ENCODE measurements at regions not wholly inside any gene's neighbourhood (a gene's known extent, or its start where the extent isn't known, plus 50 kb on each side); places are given as distances from the start of the nearest gene placed in this dataset.
A peak's percentile ranks its signal among the peaks of the same experiment; 100 is the strongest.

DNA sequence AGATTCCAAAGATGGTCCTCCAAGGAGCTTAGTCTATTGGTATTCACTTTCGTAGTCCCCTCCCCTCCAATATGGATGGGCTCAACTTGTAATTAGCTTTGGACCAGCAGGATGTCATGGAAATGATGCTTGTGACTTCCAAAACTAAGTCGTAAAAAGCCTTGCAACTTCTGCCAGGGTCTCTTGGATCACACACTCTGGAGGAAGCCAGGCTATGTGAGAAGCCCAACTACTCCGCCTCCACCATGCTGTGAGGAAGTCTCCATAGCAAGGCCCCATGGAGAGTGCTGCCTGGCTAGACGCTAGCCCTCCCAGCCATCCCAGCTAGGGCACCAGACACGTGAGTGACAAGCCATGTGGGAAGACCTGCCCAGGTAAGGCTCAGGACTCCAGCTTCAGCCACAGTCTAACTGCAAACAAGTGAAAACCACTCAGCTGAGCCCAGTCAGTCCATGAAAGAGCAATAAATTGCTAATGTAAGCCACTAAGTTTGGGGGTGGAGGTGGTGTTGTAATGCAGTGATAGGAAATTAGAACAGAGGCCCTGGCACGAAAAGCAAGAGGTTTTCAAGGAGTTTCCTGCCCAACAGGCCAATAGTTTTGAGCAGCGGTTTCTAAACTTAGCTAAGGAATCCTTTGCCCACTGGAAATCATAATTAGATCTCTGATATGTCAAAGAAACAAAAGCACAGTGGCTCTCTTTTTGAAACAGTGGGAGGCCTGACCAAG lies 77.5 kb upstream of the GLI2 start:
- DNase-seq (ENCODE audit: low spot score) = no peak

DNA sequence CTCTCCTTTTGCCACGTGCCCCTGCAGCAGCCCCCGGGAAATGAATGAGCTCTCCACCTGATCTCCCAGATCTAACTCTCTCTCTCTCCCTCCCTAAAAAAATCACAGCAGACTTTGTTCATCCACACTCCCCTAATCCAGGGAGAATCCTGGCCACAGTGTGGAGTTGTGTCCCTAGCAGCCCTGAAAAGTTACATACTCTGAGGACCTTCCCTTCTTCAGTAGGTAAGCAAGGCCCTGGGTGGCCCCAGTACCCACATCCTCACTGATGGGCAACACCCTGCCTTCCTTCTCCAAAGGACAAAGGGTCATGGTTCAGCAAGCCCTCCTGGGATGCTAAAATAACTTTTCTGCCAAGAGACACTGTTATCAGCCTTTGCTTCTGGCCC lies 76.9 kb upstream of the GLI2 start:
- DNase-seq (ENCODE audit: low spot score) = no peak

GRCh38 chr2:120659275-120659977 lies 76.2 kb upstream of the GLI2 start:
- no peak for DNase-seq (ENCODE audit: low spot score)

DNA sequence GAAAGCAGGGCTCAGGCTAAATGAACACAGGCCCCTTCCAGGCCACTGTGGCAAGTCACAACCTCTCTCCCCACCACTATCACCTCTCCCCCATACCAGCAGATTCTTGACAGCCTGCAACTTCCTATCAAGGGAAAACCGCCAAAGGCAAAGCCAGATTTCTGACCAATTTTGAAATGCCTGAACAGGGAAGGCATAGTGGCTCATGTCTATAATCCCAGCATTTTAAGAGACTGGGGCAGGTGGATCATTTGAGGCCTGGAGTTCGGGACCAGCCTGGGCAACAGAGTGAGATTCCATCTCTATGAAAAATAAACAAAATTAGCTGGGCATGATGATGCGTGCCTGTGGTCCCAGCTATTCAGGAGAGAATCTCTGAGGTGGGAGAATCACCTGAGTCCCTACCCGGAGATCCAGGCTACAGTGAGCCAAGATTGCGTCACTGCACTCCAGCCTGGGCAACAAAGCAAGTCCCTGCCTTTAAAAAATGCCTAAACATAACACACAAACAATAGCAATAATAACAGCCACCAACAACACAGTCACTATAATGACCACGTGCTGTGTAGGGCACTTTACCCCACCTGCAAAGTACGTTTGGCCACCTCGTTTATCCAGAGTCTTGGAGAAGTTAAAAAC lies 75.5 kb upstream of the GLI2 start:
- DNase-seq (ENCODE audit: low spot score) = no peak

DNA sequence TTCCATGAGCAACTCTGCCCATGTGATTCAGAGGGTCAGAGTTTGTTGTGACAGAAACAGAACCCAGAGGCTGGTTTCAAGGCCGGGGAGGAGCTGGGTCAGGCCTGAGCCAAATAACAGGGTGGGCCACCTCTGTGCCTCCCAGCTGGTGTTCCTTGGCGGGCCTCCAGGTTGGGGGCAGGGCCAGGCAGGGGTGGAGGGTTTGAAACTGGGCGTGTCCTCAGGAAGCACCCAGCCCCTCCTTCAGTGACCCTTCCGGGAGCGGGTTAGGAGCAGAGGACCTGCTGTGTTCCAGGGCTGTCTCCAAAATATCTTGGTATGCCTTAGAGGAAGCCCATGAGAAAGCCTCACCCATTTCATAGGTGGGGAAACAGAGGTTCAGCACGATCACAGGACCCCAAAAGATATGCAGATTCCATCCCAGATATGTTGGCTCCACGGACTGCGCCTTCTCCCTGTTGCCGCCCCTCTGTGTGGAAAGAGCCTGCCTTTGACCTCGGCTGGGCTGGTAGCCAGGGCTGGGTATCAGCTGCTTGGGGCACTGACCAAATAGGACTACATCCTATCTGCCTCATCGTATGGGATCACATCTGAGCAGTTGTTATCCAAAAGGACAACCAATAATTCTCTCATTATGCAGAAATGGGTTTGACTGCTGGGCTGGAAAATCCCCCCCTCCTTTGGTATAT lies 74.8 kb upstream of the GLI2 start:
- DNase-seq (ENCODE audit: low spot score) = no peak

DNA sequence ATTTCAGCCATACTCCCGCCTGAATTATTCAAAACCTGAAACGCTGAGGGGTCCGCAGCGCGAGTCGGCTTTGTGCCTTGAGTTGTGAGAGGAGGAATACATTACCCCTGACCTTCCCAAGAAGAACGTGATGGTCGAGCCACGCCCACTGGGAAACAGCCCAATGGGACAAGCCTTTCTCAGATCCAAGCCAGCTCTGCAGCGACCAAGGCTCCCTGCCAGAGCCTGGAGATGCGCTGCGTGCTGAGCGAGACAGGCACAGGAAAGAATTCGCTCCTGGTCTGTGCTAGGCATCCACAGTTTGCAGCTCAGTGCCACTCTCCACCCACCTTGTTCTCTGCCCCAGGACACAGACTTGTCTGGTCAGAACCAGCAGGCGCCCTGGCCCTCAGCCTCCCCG lies 74.1 kb upstream of the GLI2 start:
- DNase-seq (ENCODE audit: low spot score) = no peak

DNA sequence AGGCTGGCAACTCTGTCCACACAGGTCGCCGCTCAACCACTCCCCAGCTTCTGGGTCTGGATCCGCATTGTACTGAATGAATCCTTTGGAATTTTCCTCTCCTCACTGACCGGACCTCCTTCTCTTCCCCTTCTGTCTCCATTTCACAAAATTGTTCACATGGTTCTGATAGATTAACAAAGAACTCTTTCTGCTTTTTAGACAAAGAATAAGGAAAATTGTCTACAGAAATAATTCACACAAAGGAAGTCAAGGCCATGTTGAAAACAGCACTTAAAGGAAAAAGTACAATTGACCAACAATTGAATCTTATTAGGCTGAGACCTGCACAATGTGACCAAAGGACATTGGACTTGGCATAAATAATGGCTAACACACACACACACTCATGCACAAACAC lies 73.6 kb upstream of the GLI2 start:
- DNase-seq (ENCODE audit: low spot score) = no peak

DNA sequence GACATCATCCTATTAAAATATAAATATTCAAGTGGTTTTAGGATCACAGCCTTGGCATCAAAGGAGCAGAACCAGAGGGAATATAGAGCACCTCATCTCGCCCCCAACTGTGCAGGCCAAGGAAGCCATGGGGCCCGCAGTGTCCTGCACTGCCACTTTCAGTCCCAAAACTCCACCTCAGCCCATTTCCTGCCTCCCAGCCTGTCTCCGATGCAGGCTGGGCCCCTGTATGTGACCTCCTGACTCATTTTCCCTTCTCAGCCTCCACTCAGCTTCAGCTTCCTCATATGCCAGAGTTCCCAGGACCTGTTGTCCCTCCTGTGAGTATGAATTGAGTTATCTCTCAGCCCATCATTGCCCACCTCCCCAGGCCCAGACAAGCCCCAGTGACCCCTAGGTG lies 72.9 kb upstream of the GLI2 start:
- DNase-seq (ENCODE audit: low spot score) = no peak

GRCh38 chr2:120666433-120666832 lies 69.2 kb upstream of the GLI2 start:
- no peak for DNase-seq (ENCODE audit: low spot score)

- DNase-seq (ENCODE audit: low spot score) = no peak
Measured at GRCh38 chr2:120667981-120668380, 67.7 kb upstream of the GLI2 start.

DNA sequence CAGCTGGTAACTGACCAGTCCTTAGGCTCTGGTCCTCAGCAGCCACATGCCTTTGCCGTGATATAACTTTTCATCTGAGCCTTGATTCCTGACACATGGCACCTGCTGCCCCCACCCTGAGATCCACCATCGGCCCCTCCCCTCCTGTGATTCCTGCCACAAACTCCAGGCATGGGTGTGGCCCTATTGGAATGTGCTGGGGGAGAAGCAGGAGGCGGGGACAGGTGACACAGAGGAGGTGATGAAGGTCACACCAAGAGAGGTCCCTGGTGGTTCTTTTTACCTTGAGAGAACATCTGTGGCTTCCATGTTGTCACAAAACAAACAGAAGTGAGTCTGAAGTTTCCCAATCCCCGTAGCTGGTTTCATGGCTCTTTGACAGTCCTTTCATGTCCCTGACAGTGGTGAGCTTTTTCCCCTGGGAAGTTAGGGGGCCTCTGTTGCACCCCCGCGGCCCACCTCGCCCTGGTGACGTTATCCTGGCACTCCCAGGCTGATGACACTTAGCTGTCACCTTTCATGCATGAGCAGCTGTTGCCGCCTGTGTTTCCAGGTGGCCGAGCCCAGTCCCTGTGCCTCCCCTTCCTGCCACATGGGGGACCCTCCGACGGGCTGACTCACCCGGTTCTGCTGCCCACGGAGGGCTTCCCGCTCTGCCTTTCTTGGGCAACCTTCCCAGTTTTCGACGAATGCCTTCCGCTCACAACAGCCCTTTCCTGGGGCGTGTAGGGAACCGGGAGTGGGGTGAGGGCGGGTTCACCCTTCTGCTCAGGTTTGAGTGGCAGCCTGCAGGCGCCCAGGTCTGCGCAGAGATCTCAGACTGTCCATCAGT lies 66.3 kb upstream of the GLI2 start:
- no peak for DNase-seq (ENCODE audit: low spot score)

GRCh38 chr2:120669971-120670370 lies 65.7 kb upstream of the GLI2 start:
- no peak for DNase-seq (ENCODE audit: low spot score)

- DNase-seq (ENCODE audit: low spot score) = no peak
Measured at GRCh38 chr2:120670371-120670770, 65.3 kb upstream of the GLI2 start.

- DNase-seq (ENCODE audit: low spot score) = no peak
Measured at GRCh38 chr2:120670771-120671480, 64.7 kb upstream of the GLI2 start.

DNA sequence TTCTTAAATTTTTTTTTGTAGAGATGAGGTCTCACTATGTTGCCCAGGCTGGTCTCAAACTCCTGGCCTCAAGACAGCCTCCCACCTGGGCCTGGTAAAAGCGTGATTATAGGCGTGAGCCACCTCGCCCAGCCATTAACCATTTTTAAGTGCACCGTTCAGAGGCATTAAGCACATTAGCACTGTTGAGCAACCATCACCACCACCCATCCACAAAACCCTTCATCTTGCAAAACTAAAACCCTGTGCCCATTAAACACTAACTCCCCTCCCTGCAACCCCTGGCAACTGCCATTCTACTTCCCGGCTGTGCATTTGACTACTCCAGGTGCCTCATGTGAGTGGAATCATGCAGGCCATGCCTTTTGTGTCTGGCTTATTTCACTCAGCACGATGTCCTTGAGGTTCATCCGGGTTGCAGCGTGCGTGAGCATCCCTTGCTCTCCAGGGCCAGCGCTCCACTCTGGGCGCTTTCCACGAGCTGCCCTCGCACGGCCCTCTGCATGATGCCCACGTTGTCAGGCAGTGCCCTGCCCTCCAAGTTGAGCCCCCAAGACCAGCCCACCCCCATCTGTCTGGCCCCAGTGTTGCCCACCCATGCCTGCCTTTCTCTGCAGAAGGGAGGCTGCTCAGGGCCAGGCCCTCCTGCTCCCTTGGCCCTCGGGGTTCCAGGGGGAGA lies 63.0 kb upstream of the GLI2 start:
- DNase-seq (ENCODE audit: low spot score) = no peak

GRCh38 chr2:120673205-120673550 lies 62.5 kb upstream of the GLI2 start:
- no peak for DNase-seq (ENCODE audit: low spot score)

GRCh38 chr2:120673571-120674061 lies 62.1 kb upstream of the GLI2 start:
- DNase-seq (ENCODE audit: low spot score) = no peak

DNA sequence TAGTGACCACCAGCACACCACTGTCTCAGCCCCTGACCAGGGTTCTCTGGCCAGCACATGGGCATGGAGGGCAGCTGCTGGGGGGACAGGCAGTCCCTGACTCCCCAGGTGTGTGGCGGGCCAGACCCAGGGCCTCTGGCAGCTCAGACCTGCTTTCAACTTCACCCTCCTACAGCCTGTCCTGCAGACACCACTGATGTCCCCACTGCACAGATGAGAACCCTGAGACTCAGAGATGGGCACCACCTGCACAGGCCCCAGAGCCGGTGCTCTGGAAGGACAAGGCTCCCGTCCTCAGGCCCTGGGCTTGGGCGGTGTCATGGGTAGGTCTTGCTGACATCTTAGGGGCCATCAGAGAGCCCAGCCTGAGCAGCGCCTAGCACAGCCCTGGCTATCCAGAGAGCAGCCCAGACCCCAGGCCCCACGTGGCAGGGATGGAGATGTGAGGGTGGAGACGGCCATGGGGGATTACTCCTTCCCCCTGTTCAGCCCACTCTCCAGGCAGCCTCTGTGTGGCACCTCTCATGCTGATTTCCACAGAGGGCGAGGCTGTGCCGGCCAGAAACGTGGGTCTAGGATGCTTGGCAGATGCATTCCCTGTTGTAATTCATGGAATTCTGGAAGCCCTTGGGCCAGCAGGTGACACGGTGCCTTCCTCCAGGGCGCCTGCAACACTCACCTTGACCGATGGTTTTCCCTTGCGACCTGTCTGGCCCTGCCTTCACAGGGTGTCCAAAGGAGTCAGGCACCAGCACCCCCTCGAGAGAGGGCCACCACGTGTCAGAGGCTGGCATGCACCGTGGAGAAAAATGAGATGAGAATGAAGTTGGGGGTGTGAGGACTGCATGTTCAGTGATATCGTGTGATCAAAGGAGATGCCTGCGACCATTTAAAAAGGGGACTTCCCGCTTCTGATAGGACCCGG lies 61.2 kb upstream of the GLI2 start:
- no peak for DNase-seq (ENCODE audit: low spot score)

GRCh38 chr2:120675460-120676130 lies 60.1 kb upstream of the GLI2 start:
- DNase-seq (ENCODE audit: low spot score) = peak; percentile 88

All from hepatic stellate cell (primary cell).